Esophagus muscularis mucosa (tissue), 4 donors: ENCODE measurements at regions not wholly inside any gene's neighbourhood (a gene's known extent, or its start where the extent isn't known, plus 50 kb on each side); places are given as distances from the start of the nearest gene placed in this dataset.
"Not testable (repeated sequence)": the region's sequence is repeated elsewhere in the genome, so short reads cannot be mapped to it uniquely, and the experiment has no call there.

ENCODE experiments used
- DNase-seq: peaks from one replicate; pipeline ENCODE4 v3.0.0-alpha.2; 2017; ENCODE audit errors: extremely low spot score
- H3K27ac ChIP-seq, 4 donors: fragments of 200-600 bp; sonication (generic); replicated peaks in 1 of 4; 1 replicate in 3 of 4; 2 replicates in 1 of 4; pipeline ENCODE4 v1.5.1; 2016 to 2019; ENCODE audit warnings: mild to moderate bottlenecking in 1 of 4
- H3K27me3 ChIP-seq, 4 donors: fragments of 200-600 bp; sonication (generic); one replicate each; pipeline versions ENCODE4 v1.5.1 to v1.6.0; 2016 to 2019
- H3K36me3 ChIP-seq, 4 donors: fragments of 200-600 bp; sonication (generic); one replicate each; pipeline ENCODE4 v1.5.1; 2016 to 2019
- H3K4me1 ChIP-seq, 4 donors: fragments of 200-600 bp; sonication (generic); one replicate each; pipeline ENCODE4 v1.5.1; 2016 to 2019
- H3K4me3 ChIP-seq, 4 donors: fragments of 200-600 bp; sonication (generic); 1 replicate in 2 of 4; 2 replicates in 2 of 4; pipeline ENCODE4 v1.5.1; 2016 to 2019; ENCODE audit warnings: mild to moderate bottlenecking in 4 of 4, moderate library complexity in 1 of 4
- H3K9me3 ChIP-seq, 4 donors: fragments of 200-600 bp; sonication (generic); 1 replicate in 3 of 4; 2 replicates in 1 of 4; pipeline ENCODE4 v1.5.1; 2016 to 2019
- EP300 ChIP-seq: sonication (generic); formaldehyde crosslinking; IDR thresholded peaks from one replicate; pipeline ENCODE4 v1.6.1; 2017; ENCODE audit warnings: antibody characterized with exemption
- POLR2A ChIP-seq: fragments of 450-650 bp; IDR thresholded peaks from one replicate; pipeline ENCODE4 v1.6.1; 2017; ENCODE audit warnings: antibody characterized with exemption, moderate library complexity, mild to moderate bottlenecking, low read depth
- POLR2AphosphoS5 ChIP-seq, 2 donors: sonication (generic); formaldehyde crosslinking; IDR thresholded peaks; one replicate each; pipeline ENCODE4 v1.6.1; 2017; ENCODE audit warnings: antibody characterized with exemption in 2 of 2
- WGBS: methylation state at CpG from one replicate; pipeline ENCODE4 v1.1.5; 2018; 5-methylcytosine and 5-hydroxymethylcytosine counted together
- intact Hi-C: fragments of 100-400 bp; cut with DNase I; formaldehyde crosslinking; loops from one replicate; pipeline ENCODE4 v1.15.1; 2023
- TF ChIP-seq, protein P1 (sequence below), 3 experiments: fragments of 200-600 bp in 2 of 3; fragments of 450-650 bp in 1 of 3; sonication (generic) in 2 of 3; IDR thresholded peaks; one replicate each; pipeline ENCODE4 v1.5.1; 2017 to 2019; ENCODE audit warnings: antibody characterized with exemption in 3 of 3, mild to moderate bottlenecking in 2 of 3, moderate library complexity in 1 of 3

- no peaks in the 10 kb centered on the region for H3K9me3 ChIP-seq
- TF ChIP-seq POLR2AphosphoS5 (IDR thresholded peaks at IDR 0.05) (no peak), POLR2A (no peak), EP300 (no peak)
- TF ChIP-seq, protein P1, sequence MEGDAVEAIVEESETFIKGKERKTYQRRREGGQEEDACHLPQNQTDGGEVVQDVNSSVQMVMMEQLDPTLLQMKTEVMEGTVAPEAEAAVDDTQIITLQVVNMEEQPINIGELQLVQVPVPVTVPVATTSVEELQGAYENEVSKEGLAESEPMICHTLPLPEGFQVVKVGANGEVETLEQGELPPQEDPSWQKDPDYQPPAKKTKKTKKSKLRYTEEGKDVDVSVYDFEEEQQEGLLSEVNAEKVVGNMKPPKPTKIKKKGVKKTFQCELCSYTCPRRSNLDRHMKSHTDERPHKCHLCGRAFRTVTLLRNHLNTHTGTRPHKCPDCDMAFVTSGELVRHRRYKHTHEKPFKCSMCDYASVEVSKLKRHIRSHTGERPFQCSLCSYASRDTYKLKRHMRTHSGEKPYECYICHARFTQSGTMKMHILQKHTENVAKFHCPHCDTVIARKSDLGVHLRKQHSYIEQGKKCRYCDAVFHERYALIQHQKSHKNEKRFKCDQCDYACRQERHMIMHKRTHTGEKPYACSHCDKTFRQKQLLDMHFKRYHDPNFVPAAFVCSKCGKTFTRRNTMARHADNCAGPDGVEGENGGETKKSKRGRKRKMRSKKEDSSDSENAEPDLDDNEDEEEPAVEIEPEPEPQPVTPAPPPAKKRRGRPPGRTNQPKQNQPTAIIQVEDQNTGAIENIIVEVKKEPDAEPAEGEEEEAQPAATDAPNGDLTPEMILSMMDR (IDR thresholded peaks at IDR 0.05) = no peak
- no peak overlapping the region for H3K4me3 ChIP-seq
- no peak overlapping the region for H3K27ac ChIP-seq
- intact Hi-C loops = no loop called here
- WGBS = 83% methylated on average over 3 of the region's 3 CpGs
- H3K36me3 ChIP-seq = no peaks in the 10 kb centered on the region
- no peaks in the 10 kb centered on the region for H3K27me3 ChIP-seq
- H3K4me1 ChIP-seq = no peaks in the 10 kb centered on the region
- no peak for DNase-seq
Observed at GRCh38 chr4:30117433-30117832, 602.7 kb upstream of the PCDH7 start.

GRCh38 chr4:30122711-30123110, 597.5 kb upstream of the PCDH7 start:
- Histone ChIP-seq H3K9me3 (no peaks in the 10 kb centered on the region), H3K27ac (no peak overlapping the region), H3K27me3 (no peaks in the 10 kb centered on the region), H3K4me3 (no peak overlapping the region), H3K36me3 (no peaks in the 10 kb centered on the region), H3K4me1 (no peaks in the 10 kb centered on the region)
- TF ChIP-seq, protein P1 (IDR thresholded peaks at IDR 0.05) = no peak
- WGBS = 55% methylated on average over 3 of the region's 3 CpGs
- DNase-seq = no peak
- intact Hi-C loops = no loop called here

- H3K36me3 ChIP-seq, intact Hi-C loops, H3K4me3 ChIP-seq, H3K27ac ChIP-seq, DNase-seq, H3K27me3 ChIP-seq, H3K4me1 ChIP-seq, H3K9me3 ChIP-seq: not testable (repeated sequence)
- 96% methylated on average over 2 of the region's 2 CpGs for WGBS
Observed at GRCh38 chr4:30124621-30125020, 595.5 kb upstream of the PCDH7 start.

- Histone ChIP-seq H3K9me3 (no peaks in the 10 kb centered on the region), H3K27ac (no peak overlapping the region), H3K4me3 (no peak overlapping the region), H3K27me3 (no peaks in the 10 kb centered on the region), H3K36me3 (no peaks in the 10 kb centered on the region), H3K4me1 (no peaks in the 10 kb centered on the region)
- WGBS = 63% methylated on average over 1 of the region's 1 CpG
- DNase-seq = no peak
- no peak for TF ChIP-seq POLR2A
- TF ChIP-seq, protein P1 (IDR thresholded peaks at IDR 0.05) = no peak
- intact Hi-C loops = no loop called here
Observed at GRCh38 chr4:30125868-30126267, 594.3 kb upstream of the PCDH7 start.

DNA sequence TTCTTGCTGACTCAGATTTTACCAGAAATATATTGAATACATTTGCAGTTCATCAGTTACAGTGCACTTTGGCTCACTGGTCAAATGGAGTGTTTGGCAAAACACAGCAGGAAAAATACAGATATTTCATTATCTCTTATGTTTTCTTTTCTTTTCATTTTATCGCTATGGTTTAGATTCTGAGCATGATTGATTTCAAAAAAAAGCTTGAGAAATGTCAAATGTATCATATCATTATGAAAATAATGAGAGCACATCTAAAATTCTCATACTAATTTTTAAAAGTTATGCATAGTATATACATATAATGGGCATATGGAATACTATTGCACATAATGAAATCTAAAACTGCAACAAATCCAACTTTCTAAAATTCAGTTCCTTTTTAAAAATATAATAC, 593.8 kb upstream of the PCDH7 start:
- H3K4me1 ChIP-seq = no peaks in the 10 kb centered on the region
- whole genome bisulfite sequencing = 51% methylated on average over 1 of the region's 1 CpG
- H3K36me3 ChIP-seq = no peaks in the 10 kb centered on the region
- H3K27me3 ChIP-seq = no peaks in the 10 kb centered on the region
- TF ChIP-seq EP300 (no peak), POLR2A (no peak), POLR2AphosphoS5 (IDR thresholded peaks at IDR 0.05) (no peak)
- TF ChIP-seq, protein P1 (IDR thresholded peaks at IDR 0.05) = no peak
- H3K9me3 ChIP-seq = no peaks in the 10 kb centered on the region
- DNase-seq = no peak
- intact Hi-C loops = no loop called here
- H3K27ac ChIP-seq = no peak overlapping the region
- H3K4me3 ChIP-seq = no peak overlapping the region

- H3K4me1 ChIP-seq, DNase-seq, H3K27ac ChIP-seq, H3K27me3 ChIP-seq, H3K36me3 ChIP-seq, H3K9me3 ChIP-seq, intact Hi-C loops, H3K4me3 ChIP-seq: not testable (repeated sequence)
- WGBS = 88% methylated on average over 5 of the region's 5 CpGs
Observed at GRCh38 chr4:30148828-30149227, 571.3 kb upstream of the PCDH7 start.

- H3K4me1 ChIP-seq, H3K4me3 ChIP-seq, intact Hi-C loops, H3K36me3 ChIP-seq, H3K27ac ChIP-seq, H3K9me3 ChIP-seq, DNase-seq, H3K27me3 ChIP-seq: not testable (repeated sequence)
- 85% methylated on average over 7 of the region's 7 CpGs for WGBS
Observed at GRCh38 chr4:30149539-30149938, 570.6 kb upstream of the PCDH7 start.
